Cardiac fibroblast (primary cell): ENCODE measurements at regions not wholly inside any gene's neighbourhood (a gene's known extent, or its start where the extent isn't known, plus 50 kb on each side); places are given as distances from the start of the nearest gene placed in this dataset.

Experiments used
- DNase-seq, 2 donors: peaks; one replicate each; pipeline versions ENCODE4 v3.0.0 to v3.0.0-alpha.2; 2010; ENCODE audit warnings: low read depth in 2 of 2
- H3K4me3 ChIP-seq, 2 donors: replicated peaks in 1 of 2; 1 replicate in 1 of 2; 2 replicates in 1 of 2; pipeline ENCODE4 v1.5.1; 2011; ENCODE audit warnings: low read depth in 2 of 2, low read length in 2 of 2, mild to moderate bottlenecking in 2 of 2, moderate library complexity in 1 of 2
- TF ChIP-seq, protein P1 (sequence below): IDR thresholded peaks from one replicate; pipeline ENCODE4 v1.5.1; 2011; ENCODE audit warnings: low read depth, mild to moderate bottlenecking, low read length, inconsistent platforms

DNA sequence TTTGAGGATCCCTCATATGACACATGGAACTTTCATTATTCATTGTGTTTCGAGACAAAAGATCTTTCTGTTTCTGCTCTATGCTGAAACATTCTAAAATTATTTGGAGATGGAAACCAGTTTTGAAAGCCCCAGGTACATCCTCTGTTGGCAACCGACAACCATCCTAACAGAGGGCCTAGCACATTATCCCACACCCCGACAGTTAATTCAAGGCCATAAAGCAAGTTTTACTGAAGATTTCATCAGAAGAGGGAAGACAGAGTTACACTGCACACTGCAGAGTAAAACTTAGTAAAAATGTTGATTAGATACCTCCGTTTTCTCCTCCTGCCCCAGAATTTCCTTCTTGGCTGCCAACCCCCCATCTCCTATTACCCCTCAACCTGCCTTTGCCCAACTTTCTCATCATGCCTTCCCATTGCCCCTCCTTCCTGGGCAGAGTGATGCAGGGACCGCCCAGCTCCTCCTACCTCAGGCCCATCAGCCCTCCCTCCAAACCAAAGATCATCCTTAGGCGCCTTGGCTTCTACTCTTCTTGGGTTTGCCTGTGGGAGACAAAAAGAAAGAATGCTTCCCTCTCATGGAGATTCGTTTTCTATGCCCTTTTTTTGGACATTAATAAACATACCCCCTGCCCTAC, 52.9 kb upstream of the CITED4 start:
- no peak overlapping the region for H3K4me3 ChIP-seq
- TF ChIP-seq, protein P1, sequence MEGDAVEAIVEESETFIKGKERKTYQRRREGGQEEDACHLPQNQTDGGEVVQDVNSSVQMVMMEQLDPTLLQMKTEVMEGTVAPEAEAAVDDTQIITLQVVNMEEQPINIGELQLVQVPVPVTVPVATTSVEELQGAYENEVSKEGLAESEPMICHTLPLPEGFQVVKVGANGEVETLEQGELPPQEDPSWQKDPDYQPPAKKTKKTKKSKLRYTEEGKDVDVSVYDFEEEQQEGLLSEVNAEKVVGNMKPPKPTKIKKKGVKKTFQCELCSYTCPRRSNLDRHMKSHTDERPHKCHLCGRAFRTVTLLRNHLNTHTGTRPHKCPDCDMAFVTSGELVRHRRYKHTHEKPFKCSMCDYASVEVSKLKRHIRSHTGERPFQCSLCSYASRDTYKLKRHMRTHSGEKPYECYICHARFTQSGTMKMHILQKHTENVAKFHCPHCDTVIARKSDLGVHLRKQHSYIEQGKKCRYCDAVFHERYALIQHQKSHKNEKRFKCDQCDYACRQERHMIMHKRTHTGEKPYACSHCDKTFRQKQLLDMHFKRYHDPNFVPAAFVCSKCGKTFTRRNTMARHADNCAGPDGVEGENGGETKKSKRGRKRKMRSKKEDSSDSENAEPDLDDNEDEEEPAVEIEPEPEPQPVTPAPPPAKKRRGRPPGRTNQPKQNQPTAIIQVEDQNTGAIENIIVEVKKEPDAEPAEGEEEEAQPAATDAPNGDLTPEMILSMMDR, result no peak
- DNase-seq, result no peak

DNA sequence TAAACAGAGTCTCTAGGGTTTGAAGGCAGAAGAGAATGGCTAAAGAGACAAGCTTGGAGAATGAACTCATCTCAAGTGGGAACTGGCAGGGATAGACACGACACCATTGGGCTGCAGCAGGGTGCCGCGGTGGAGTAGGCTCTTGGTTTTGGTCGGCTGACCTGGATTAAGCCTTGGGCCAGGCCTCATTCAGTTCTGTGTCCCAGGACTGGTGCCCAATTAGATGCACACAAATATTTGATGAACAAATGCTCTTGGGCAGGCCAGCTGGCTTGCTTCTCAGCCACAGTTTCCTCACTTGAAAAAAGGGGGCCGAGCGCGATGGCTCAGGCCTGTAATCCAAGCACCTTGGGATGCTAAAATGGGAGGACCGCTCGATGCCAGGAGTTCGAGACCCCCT, 53.4 kb upstream of the CITED4 start:
- no peak overlapping the region for H3K4me3 ChIP-seq
- DNase-seq, result no peak
- TF ChIP-seq, protein P1, result no peak

DNA sequence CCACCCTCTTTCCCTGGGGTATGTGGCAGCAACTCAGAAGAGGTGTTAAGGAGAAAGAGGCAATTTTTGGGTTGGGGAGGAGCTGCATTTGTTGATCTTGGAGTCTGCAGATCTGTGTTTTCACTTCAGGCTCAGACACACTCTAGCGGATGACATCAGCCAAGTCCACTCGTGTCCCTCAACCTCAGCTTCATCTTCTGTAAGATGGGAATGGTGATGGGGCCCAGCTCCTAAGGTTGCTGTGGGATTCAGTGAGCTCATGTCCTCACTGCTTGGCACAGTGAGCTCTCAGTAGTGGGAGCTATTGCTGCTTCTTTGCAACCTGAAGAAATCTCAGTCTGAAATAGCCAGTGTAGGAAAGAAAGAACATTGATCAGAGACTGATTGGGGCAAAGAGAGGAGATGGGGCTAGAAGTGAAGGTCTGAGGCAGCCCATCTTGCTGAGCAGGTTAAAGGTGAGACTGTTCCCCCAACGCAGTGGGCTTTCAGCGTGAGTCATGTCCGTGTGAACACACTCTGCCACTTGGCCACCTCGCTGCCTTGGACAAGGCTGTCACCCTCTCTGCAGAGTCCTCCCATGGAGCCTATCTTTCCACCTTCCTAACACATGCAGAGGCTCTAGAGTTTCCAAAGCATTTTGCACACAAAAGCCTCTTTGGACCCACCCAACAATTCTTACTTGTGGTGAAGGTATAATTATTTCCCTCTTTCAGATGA, 56.0 kb upstream of the CITED4 start:
- TF ChIP-seq, protein P1, result no peak
- DNase-seq, result no peak
- no peak overlapping the region for H3K4me3 ChIP-seq

DNA sequence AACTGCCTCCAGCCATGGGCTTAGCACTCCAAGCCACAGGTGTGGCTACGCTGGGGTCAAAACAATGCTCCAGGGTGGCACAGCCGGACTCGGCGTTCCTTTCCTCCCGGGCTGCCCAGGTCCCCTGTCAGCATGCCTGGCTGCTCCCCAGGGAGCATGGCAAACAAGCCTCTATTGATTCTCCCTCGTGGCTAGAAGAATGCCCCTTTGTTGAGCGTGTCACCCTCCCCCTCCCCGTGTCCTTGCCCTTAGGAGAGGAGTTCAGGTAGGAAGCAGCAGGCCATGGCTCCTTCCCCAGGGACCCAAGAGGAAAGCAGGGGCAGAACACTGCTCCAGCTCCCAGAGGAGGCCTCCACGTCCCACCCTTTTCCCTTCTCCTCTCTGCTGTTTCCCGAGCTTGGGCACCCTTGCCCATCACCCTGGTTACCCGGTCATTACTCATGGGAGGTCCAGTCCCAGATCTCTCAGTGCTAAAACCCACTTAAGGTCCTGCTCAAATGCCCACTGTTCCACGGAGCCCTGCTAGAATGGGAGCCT, 57.4 kb upstream of the CITED4 start:
- DNase-seq, result no peak

DNA sequence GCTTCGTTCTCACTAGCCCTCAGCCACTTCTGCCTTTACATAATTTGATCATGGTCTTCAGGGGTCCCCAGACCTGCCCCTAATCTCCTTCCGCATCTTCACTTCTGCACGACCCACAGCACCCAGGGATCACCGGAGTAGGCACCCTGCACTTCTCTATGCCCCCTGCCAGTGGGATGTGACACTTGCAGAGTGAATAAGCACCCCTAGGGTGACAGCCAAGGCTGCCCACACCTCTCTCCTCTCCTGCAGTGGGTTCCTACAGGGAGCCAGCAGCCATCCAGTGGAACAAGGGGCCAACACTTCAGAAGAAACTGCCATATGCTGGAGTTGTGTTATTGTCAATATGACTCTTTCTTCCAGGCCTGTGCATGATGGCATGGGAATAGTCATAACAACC, 58.0 kb upstream of the CTPS1 start:
- TF ChIP-seq, protein P1, result no peak
- no peak overlapping the region for H3K4me3 ChIP-seq
- DNase-seq, result no peak

More for the DNA sequence above, 57.4 kb upstream of the CITED4 start:
- no peak overlapping the region for H3K4me3 ChIP-seq
- TF ChIP-seq, protein P1, result no peak

DNA sequence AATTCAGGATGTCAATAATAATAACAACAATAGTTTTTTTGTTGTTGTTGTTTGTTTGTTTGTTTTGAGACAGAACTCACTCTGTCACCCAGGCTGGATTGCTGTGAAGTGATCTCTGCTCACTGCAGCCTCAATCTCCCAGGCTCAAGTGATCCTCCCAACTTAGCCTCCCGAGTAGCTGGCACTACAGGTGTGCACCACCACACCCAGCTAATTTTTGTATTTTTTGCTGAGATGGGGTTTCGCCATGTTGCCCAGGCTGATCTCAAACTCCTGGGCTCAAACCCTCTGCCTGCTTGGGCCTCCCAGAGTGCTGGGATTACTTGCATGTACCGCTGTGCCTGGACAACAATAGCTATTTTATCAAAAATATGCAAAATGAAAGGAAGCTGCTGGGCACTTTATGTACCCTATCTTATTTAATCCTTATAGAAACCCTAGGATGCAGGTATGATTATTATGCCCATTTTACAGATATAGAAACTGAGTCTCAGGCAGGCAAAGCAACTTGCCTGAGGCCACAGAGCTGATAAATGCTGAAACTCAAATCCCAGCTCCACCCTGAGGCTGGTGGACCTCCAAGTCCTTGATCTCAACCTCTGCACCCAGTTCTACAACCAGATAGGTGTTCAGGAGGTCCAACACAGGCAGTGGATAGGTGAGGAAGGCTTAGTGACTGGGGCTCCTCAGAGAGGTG, 57.4 kb upstream of the CTPS1 start:
- H3K4me3 ChIP-seq, result no peak overlapping the region
- no peak for DNase-seq
- TF ChIP-seq, protein P1, result no peak
